IPS DF 19.7 (cell line): ENCODE measurements at regions not wholly inside any gene's neighbourhood (a gene's known extent, or its start where the extent isn't known, plus 50 kb on each side); places are given as distances from the start of the nearest gene placed in this dataset.
"Not testable (repeated sequence)": the region's sequence is repeated elsewhere in the genome, so short reads cannot be mapped to it uniquely, and the experiment has no call there.

ENCODE experiments used
- DNase-seq: peaks from one replicate; pipeline ENCODE4 v3.0.0-alpha.2; 2013; ENCODE audit warnings: low read depth, low spot score

- DNase-seq, result no peak
These were observed 231.9 kb upstream of the ISX start for GRCh38 chr22:34834059-34834458.

- DNase-seq, result not testable (repeated sequence)
These were observed 231.4 kb upstream of the ISX start for GRCh38 chr22:34834541-34834940.

- DNase-seq, result peak; percentile 93
These were observed 224.6 kb upstream of the ISX start for GRCh38 chr22:34841331-34841771.

- DNase-seq, result no peak
These were observed 224.0 kb upstream of the ISX start for GRCh38 chr22:34841911-34842310.

GRCh38 chr22:34842630-34843029 is 223.3 kb upstream of the ISX start:
- DNase-seq, result no peak

- not testable (repeated sequence) for DNase-seq
These were observed 222.2 kb upstream of the ISX start for GRCh38 chr22:34843743-34844142.

GRCh38 chr22:34845391-34845790 is 220.6 kb upstream of the ISX start:
- DNase-seq, result no peak

- DNase-seq, result no peak
These were observed 218.9 kb upstream of the ISX start for GRCh38 chr22:34847072-34847471.

GRCh38 chr22:34849965-34850364 is 216.0 kb upstream of the ISX start:
- no peak for DNase-seq

GRCh38 chr22:34851918-34852662 is 213.9 kb upstream of the ISX start:
- DNase-seq, result no peak

- DNase-seq, result no peak
These were observed 210.5 kb upstream of the ISX start for GRCh38 chr22:34855471-34855870.

- no peak for DNase-seq
These were observed 207.9 kb upstream of the ISX start for GRCh38 chr22:34858066-34858465.

- no peak for DNase-seq
These were observed 204.2 kb upstream of the ISX start for GRCh38 chr22:34861787-34862186.

GRCh38 chr22:34866081-34866480 is 199.9 kb upstream of the ISX start:
- DNase-seq, result no peak

GRCh38 chr22:34866495-34867131 is 199.3 kb upstream of the ISX start:
- no peak for DNase-seq

GRCh38 chr22:34877506-34877905 is 188.5 kb upstream of the ISX start:
- no peak for DNase-seq

GRCh38 chr22:34878171-34878570 is 187.8 kb upstream of the ISX start:
- DNase-seq, result no peak

- DNase-seq, result no peak
These were observed 187.0 kb upstream of the ISX start for GRCh38 chr22:34879001-34879400.

GRCh38 chr22:34880662-34881061 is 185.3 kb upstream of the ISX start:
- no peak for DNase-seq

GRCh38 chr22:34881453-34881852 is 184.5 kb upstream of the ISX start:
- DNase-seq, result no peak

GRCh38 chr22:34885852-34886251 is 180.1 kb upstream of the ISX start:
- DNase-seq, result no peak

- DNase-seq, result no peak
These were observed 179.6 kb upstream of the ISX start for GRCh38 chr22:34886391-34886790.

GRCh38 chr22:34886812-34887211 is 179.1 kb upstream of the ISX start:
- no peak for DNase-seq
